Right lung (tissue), 2 donors: ENCODE measurements at regions not wholly inside any gene's neighbourhood (a gene's known extent, or its start where the extent isn't known, plus 50 kb on each side); places are given as distances from the start of the nearest gene placed in this dataset.
"Not testable (repeated sequence)": the region's sequence is repeated elsewhere in the genome, so short reads cannot be mapped to it uniquely, and the experiment has no call there.

Source experiments
- DNase-seq, 2 donors: peaks; one replicate each; pipeline ENCODE4 v3.0.0-alpha.2; 2013

- no peak for DNase-seq
Observed at GRCh38 chr6:68059899-68060298, 575.2 kb upstream of the ADGRB3 start.

GRCh38 chr6:68059261-68059660 lies 575.8 kb upstream of the ADGRB3 start:
- DNase-seq = no peak

GRCh38 chr6:68056596-68056995 lies 578.5 kb upstream of the ADGRB3 start:
- not testable (repeated sequence) for DNase-seq

- no peak for DNase-seq
Observed at GRCh38 chr6:68054756-68055155, 580.3 kb upstream of the ADGRB3 start.

- DNase-seq = no peak
Observed at GRCh38 chr6:68053805-68054373, 581.2 kb upstream of the ADGRB3 start.

GRCh38 chr6:68052234-68052633 lies 582.8 kb upstream of the ADGRB3 start:
- DNase-seq = no peak

GRCh38 chr6:68049562-68049961 lies 585.5 kb upstream of the ADGRB3 start:
- DNase-seq = no peak

GRCh38 chr6:68046756-68047155 lies 588.3 kb upstream of the ADGRB3 start:
- no peak for DNase-seq

GRCh38 chr6:68046302-68046701 lies 588.8 kb upstream of the ADGRB3 start:
- DNase-seq = no peak

GRCh38 chr6:68045193-68045592 lies 589.9 kb upstream of the ADGRB3 start:
- DNase-seq = no peak

- no peak for DNase-seq
Observed at GRCh38 chr6:68044264-68044663, 590.8 kb upstream of the ADGRB3 start.

- DNase-seq = no peak
Observed at GRCh38 chr6:68043122-68043398, 592.0 kb upstream of the ADGRB3 start.

- DNase-seq = no peak
Observed at GRCh38 chr6:68042339-68043121, 592.6 kb upstream of the ADGRB3 start.

- DNase-seq = no peak
Observed at GRCh38 chr6:68040780-68041179, 594.3 kb upstream of the ADGRB3 start.

GRCh38 chr6:68040312-68040778 lies 594.7 kb upstream of the ADGRB3 start:
- no peak for DNase-seq

GRCh38 chr6:68039641-68040311 lies 595.3 kb upstream of the ADGRB3 start:
- DNase-seq = no peak

GRCh38 chr6:68038815-68039408 lies 596.2 kb upstream of the ADGRB3 start:
- no peak for DNase-seq

- no peak for DNase-seq
Observed at GRCh38 chr6:68032217-68032616, 602.9 kb upstream of the ADGRB3 start.

- no peak for DNase-seq
Observed at GRCh38 chr6:68031054-68031453, 604.0 kb upstream of the ADGRB3 start.

GRCh38 chr6:68026483-68026882 lies 608.6 kb upstream of the ADGRB3 start:
- no peak for DNase-seq

- no peak for DNase-seq
Observed at GRCh38 chr6:68025764-68026163, 609.3 kb upstream of the ADGRB3 start.

- DNase-seq = no peak
Observed at GRCh38 chr6:68024570-68025269, 610.4 kb upstream of the ADGRB3 start.
